ENCODE measurements at regions not wholly inside any gene's neighbourhood (a gene's known extent, or its start where the extent isn't known, plus 50 kb on each side); places are given as distances from the start of the nearest gene placed in this dataset.

GRCh38 chr10:3700531-3701076 lies 84.4 kb downstream of the KLF6 start:
- DNase-seq (ENCODE audit: extremely low spot score, unreplicated experiment), result no peak
- TF ChIP-seq CTCF (IDR thresholded peaks at IDR 0.05), result no peak
- no peaks in the 10 kb centered on the region for H3K9me3 Mint-ChIP-seq (ENCODE audit: unreplicated experiment)
- H3K36me3 Mint-ChIP-seq (ENCODE audit: unreplicated experiment), result no peaks in the 10 kb centered on the region
- H3K4me3 Mint-ChIP-seq (ENCODE audit: unreplicated experiment), result no peak overlapping the region
- H3K4me1 Mint-ChIP-seq (ENCODE audit: unreplicated experiment), result peaks cover 6% of the 10 kb centered on the region
- no peak overlapping the region for H3K27ac Mint-ChIP-seq (ENCODE audit: unreplicated experiment)
- H3K27me3 Mint-ChIP-seq (ENCODE audit: unreplicated experiment), result no peaks in the 10 kb centered on the region

- DNase-seq (ENCODE audit: extremely low spot score, unreplicated experiment), result no peak
- Mint-ChIP-seq H3K27me3 (ENCODE audit: unreplicated experiment) (no peaks in the 10 kb centered on the region), H3K27ac (ENCODE audit: unreplicated experiment) (no peak overlapping the region), H3K36me3 (ENCODE audit: unreplicated experiment) (no peaks in the 10 kb centered on the region), H3K4me1 (ENCODE audit: unreplicated experiment) (peaks cover 6% of the 10 kb centered on the region), H3K4me3 (ENCODE audit: unreplicated experiment) (no peak overlapping the region), H3K9me3 (ENCODE audit: unreplicated experiment) (no peaks in the 10 kb centered on the region)
- no peak for TF ChIP-seq CTCF (IDR thresholded peaks at IDR 0.05)
Observed at GRCh38 chr10:3699916-3700315, 85.1 kb downstream of the KLF6 start.

GRCh38 chr10:3698312-3698711 lies 86.7 kb downstream of the KLF6 start:
- no peak overlapping the region for H3K27ac Mint-ChIP-seq (ENCODE audit: unreplicated experiment)
- DNase-seq (ENCODE audit: extremely low spot score, unreplicated experiment), result no peak
- H3K36me3 Mint-ChIP-seq (ENCODE audit: unreplicated experiment), result no peaks in the 10 kb centered on the region
- H3K4me3 Mint-ChIP-seq (ENCODE audit: unreplicated experiment), result no peak overlapping the region
- H3K27me3 Mint-ChIP-seq (ENCODE audit: unreplicated experiment), result no peaks in the 10 kb centered on the region
- H3K9me3 Mint-ChIP-seq (ENCODE audit: unreplicated experiment), result no peaks in the 10 kb centered on the region
- peaks cover 6% of the 10 kb centered on the region for H3K4me1 Mint-ChIP-seq (ENCODE audit: unreplicated experiment)
- TF ChIP-seq CTCF (IDR thresholded peaks at IDR 0.05), result no peak

GRCh38 chr10:3693698-3694080 lies 91.3 kb downstream of the KLF6 start:
- no peak for DNase-seq (ENCODE audit: extremely low spot score, unreplicated experiment)
- H3K9me3 Mint-ChIP-seq (ENCODE audit: unreplicated experiment), result no peaks in the 10 kb centered on the region
- peaks cover 25% of the 10 kb centered on the region for H3K4me1 Mint-ChIP-seq (ENCODE audit: unreplicated experiment)
- H3K27me3 Mint-ChIP-seq (ENCODE audit: unreplicated experiment), result no peaks in the 10 kb centered on the region
- no peak for TF ChIP-seq CTCF (IDR thresholded peaks at IDR 0.05)
- no peaks in the 10 kb centered on the region for H3K36me3 Mint-ChIP-seq (ENCODE audit: unreplicated experiment)
- H3K4me3 Mint-ChIP-seq (ENCODE audit: unreplicated experiment), result no peak overlapping the region
- H3K27ac Mint-ChIP-seq (ENCODE audit: unreplicated experiment), result no peak overlapping the region

GRCh38 chr10:3693022-3693697 lies 91.8 kb downstream of the KLF6 start:
- H3K27ac Mint-ChIP-seq (ENCODE audit: unreplicated experiment), result no peak overlapping the region
- TF ChIP-seq CTCF (IDR thresholded peaks at IDR 0.05), result no peak
- no peaks in the 10 kb centered on the region for H3K36me3 Mint-ChIP-seq (ENCODE audit: unreplicated experiment)
- no peaks in the 10 kb centered on the region for H3K27me3 Mint-ChIP-seq (ENCODE audit: unreplicated experiment)
- H3K4me3 Mint-ChIP-seq (ENCODE audit: unreplicated experiment), result no peak overlapping the region
- DNase-seq (ENCODE audit: extremely low spot score, unreplicated experiment), result no peak
- peaks cover 25% of the 10 kb centered on the region for H3K4me1 Mint-ChIP-seq (ENCODE audit: unreplicated experiment)
- H3K9me3 Mint-ChIP-seq (ENCODE audit: unreplicated experiment), result no peaks in the 10 kb centered on the region

All from osteocyte (in vitro differentiated cells).